OCI-LY1 (cell line): ENCODE measurements at regions not wholly inside any gene's neighbourhood (a gene's known extent, or its start where the extent isn't known, plus 50 kb on each side); places are given as distances from the start of the nearest gene placed in this dataset.

Source experiments
- H2AFZ ChIP-seq: fragments of 200-600 bp; sonication (generic), shearing (Covaris generic); 2 replicates; pipeline ENCODE4 v1.6.0; 2014; ENCODE audit warnings: antibody characterized with exemption, mild to moderate bottlenecking, low read length
- H3F3A ChIP-seq: fragments of 200-600 bp; sonication (generic), shearing (Covaris generic); 2 replicates; pipeline ENCODE4 v1.6.0; 2014; ENCODE audit warnings: mild to moderate bottlenecking, antibody characterized with exemption, low read length, moderate library complexity; ENCODE audit not compliant: insufficient read depth
- H3K27ac ChIP-seq: fragments of 200-600 bp; sonication (generic); 2 replicates; pipeline ENCODE4 v1.5.1; 2014; ENCODE audit warnings: low read length, mixed run types, mild to moderate bottlenecking, low read depth; ENCODE audit not compliant: poor library complexity, severe bottlenecking
- H3K27me3 ChIP-seq: fragments of 200-600 bp; sonication (generic); 2 replicates; pipeline ENCODE4 v1.6.0; 2014; ENCODE audit warnings: antibody characterized with exemption, mild to moderate bottlenecking, low read length, moderate library complexity; ENCODE audit not compliant: insufficient read depth
- H3K36me3 ChIP-seq: fragments of 200-600 bp; sonication (generic); 2 replicates; pipeline ENCODE4 v1.6.1; 2014; ENCODE audit warnings: mild to moderate bottlenecking, antibody characterized with exemption, low read length, moderate library complexity, mixed read lengths; ENCODE audit not compliant: insufficient read depth
- H3K4me1 ChIP-seq: fragments of 200-600 bp; sonication (generic); 2 replicates; pipeline ENCODE4 v1.5.1; 2014; ENCODE audit warnings: mild to moderate bottlenecking, low read length, moderate library complexity; ENCODE audit not compliant: insufficient read depth, severe bottlenecking
- H3K4me2 ChIP-seq: fragments of 200-600 bp; sonication (generic), shearing (Covaris generic); 2 replicates; pipeline ENCODE4 v1.6.1; 2014; ENCODE audit warnings: low read length
- H3K4me3 ChIP-seq: fragments of 200-600 bp; sonication (generic); 2 replicates; pipeline ENCODE4 v1.5.1; 2014; ENCODE audit warnings: low read length, low read depth, mild to moderate bottlenecking, mixed read lengths; ENCODE audit not compliant: poor library complexity, severe bottlenecking
- H3K79me2 ChIP-seq: fragments of 200-600 bp; shearing (Covaris generic); 2 replicates; pipeline ENCODE4 v1.6.1; 2016; ENCODE audit warnings: mixed run types, low read length, mixed read lengths; ENCODE audit not compliant: insufficient read depth
- H3K9ac ChIP-seq: fragments of 200-600 bp; sonication (generic), shearing (Covaris generic); 2 replicates; pipeline ENCODE4 v1.6.1; 2014; ENCODE audit warnings: mild to moderate bottlenecking, low read length, mixed read lengths
- H3K9me2 ChIP-seq: fragments of 200-600 bp; sonication (generic), shearing (Covaris generic); 2 replicates; pipeline ENCODE4 v1.6.1; 2014; ENCODE audit warnings: low read depth, mild to moderate bottlenecking, low read length, mixed read lengths
- H3K9me3 ChIP-seq: fragments of 200-600 bp; shearing (Covaris generic); 2 replicates; pipeline ENCODE4 v1.6.1; 2014; ENCODE audit warnings: low read length, mixed read lengths
- H4K20me1 ChIP-seq: fragments of 200-600 bp; sonication (generic), shearing (Covaris generic); 2 replicates; pipeline ENCODE4 v1.6.0; 2016; ENCODE audit warnings: mild to moderate bottlenecking, low read length; ENCODE audit not compliant: insufficient read depth
- CTCF ChIP-seq: fragments of 200-600 bp; sonication (generic), shearing (Covaris generic); IDR thresholded peaks from 2 replicates; pipeline ENCODE4 v1.5.1; 2017; ENCODE audit warnings: mild to moderate bottlenecking, antibody characterized with exemption, low read length, moderate library complexity, mixed read lengths
- EZH2 ChIP-seq: fragments of 200-600 bp; sonication (generic), shearing (Covaris generic); IDR thresholded peaks from 2 replicates; pipeline ENCODE4 v1.8.0; 2017; ENCODE audit warnings: borderline replicate concordance, mixed run types, mild to moderate bottlenecking, antibody characterized with exemption, low read length, moderate library complexity, mixed read lengths

DNA sequence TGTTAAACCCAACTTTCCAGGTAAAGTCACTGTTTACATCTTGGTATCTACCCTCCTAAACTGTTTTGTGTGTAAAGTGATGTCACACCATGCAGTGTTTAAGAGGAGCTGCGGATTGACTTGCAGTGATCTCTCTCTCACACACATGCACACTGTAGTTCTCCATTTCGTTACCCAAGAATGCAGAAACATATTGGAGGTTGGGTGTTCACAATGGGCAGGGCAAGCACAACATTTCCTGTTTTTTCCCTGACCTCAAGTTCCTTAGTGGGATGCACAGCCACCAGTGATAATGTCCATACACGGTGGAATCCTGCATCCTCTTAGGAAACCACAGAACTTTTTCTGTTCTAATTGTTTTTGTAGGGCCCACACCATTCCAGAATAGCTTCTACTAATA, 85.3 kb upstream of the CFAP20DC start:
- no peak overlapping the region for H3K4me2 ChIP-seq
- H3K36me3 ChIP-seq = no peaks in the 10 kb centered on the region
- H3K9me2 ChIP-seq = no peaks in the 10 kb centered on the region
- H3K9me3 ChIP-seq = no peaks in the 10 kb centered on the region
- H3K27ac ChIP-seq = no peak overlapping the region
- H3K79me2 ChIP-seq = no peaks in the 10 kb centered on the region
- H3F3A ChIP-seq = no peaks in the 10 kb centered on the region
- no peak overlapping the region for H2AFZ ChIP-seq
- H3K4me1 ChIP-seq = no peaks in the 10 kb centered on the region
- no peak overlapping the region for H3K4me3 ChIP-seq
- no peaks in the 10 kb centered on the region for H4K20me1 ChIP-seq
- H3K9ac ChIP-seq = no peak overlapping the region
- TF ChIP-seq EZH2 = no peak
- no peak for TF ChIP-seq CTCF
- no peaks in the 10 kb centered on the region for H3K27me3 ChIP-seq

- no peaks in the 10 kb centered on the region for H3K79me2 ChIP-seq
- H3K9ac ChIP-seq = no peak overlapping the region
- H3K4me2 ChIP-seq = no peak overlapping the region
- H4K20me1 ChIP-seq = no peaks in the 10 kb centered on the region
- H2AFZ ChIP-seq = no peak overlapping the region
- no peaks in the 10 kb centered on the region for H3K27me3 ChIP-seq
- H3K4me3 ChIP-seq = no peak overlapping the region
- H3K4me1 ChIP-seq = no peaks in the 10 kb centered on the region
- no peak overlapping the region for H3K27ac ChIP-seq
- H3K9me3 ChIP-seq = no peaks in the 10 kb centered on the region
- no peaks in the 10 kb centered on the region for H3K9me2 ChIP-seq
- TF ChIP-seq CTCF (no peak), EZH2 (no peak)
- no peaks in the 10 kb centered on the region for H3K36me3 ChIP-seq
- no peaks in the 10 kb centered on the region for H3F3A ChIP-seq
Measured at GRCh38 chr3:59133311-59133710, 83.5 kb upstream of the CFAP20DC start.

- no peaks in the 10 kb centered on the region for H3K27me3 ChIP-seq
- no peak overlapping the region for H2AFZ ChIP-seq
- no peaks in the 10 kb centered on the region for H3K9me2 ChIP-seq
- no peak overlapping the region for H3K9ac ChIP-seq
- no peaks in the 10 kb centered on the region for H3F3A ChIP-seq
- TF ChIP-seq EZH2 (no peak), CTCF (no peak)
- H3K4me1 ChIP-seq = no peaks in the 10 kb centered on the region
- H3K9me3 ChIP-seq = no peaks in the 10 kb centered on the region
- no peaks in the 10 kb centered on the region for H3K79me2 ChIP-seq
- H4K20me1 ChIP-seq = no peaks in the 10 kb centered on the region
- H3K27ac ChIP-seq = no peak overlapping the region
- H3K4me3 ChIP-seq = no peak overlapping the region
- no peak overlapping the region for H3K4me2 ChIP-seq
- H3K36me3 ChIP-seq = no peaks in the 10 kb centered on the region
Measured at GRCh38 chr3:59131016-59131766, 81.4 kb upstream of the CFAP20DC start.
